ENCODE measurements at regions not wholly inside any gene's neighbourhood (a gene's known extent, or its start where the extent isn't known, plus 50 kb on each side); places are given as distances from the start of the nearest gene placed in this dataset.
"Not testable (repeated sequence)": the region's sequence is repeated elsewhere in the genome, so short reads cannot be mapped to it uniquely, and the experiment has no call there.

DNA sequence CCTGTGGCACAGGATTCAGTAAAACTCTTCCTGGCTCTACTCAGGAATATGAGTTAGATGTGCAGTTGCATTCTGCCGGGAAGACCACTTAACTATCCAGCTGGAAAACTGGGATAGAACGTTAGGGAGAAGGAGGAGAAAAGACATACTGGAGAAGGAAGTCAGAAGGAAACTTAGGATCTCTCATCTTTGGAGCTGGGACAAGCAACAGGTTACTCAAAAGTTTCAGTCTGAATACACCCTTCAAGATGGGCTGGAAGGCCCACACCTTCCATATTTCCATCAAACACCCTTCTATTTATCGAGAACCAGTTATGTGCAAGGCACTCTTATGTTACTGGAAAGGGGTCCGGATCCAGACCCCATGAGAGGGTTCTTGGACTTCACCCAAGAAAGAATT lies 440.4 kb upstream of the NRP1 start:
- no peak for DNase-seq

DNA sequence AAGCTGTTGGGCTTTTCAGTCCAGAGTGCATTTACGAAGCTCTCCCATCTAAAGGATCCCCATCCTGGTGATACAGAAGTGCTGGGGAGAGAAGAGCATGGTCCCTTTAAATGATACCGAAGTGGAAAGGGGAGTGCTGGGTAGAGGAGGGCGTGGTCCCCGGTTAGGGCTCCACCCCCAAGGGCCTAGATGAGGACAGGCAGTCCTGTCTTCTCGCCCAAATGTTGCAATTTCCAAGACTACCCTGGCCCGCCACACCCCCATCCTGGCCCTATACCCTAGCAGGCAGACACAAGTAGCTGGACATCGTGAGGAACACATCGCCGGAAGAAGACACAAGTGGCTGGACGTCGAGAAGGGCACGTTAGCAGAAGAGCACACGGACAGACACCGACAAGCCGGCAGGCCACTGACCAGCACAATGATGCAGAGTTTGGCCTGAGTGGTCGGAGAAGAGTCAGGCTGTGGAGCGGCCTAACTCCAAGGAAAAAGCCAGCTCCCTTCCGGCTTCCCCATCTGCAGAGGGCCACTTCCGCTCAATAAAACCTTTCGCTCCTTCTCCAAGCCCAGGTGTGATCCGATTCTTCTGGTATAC lies 439.5 kb upstream of the NRP1 start:
- no peak for DNase-seq

DNA sequence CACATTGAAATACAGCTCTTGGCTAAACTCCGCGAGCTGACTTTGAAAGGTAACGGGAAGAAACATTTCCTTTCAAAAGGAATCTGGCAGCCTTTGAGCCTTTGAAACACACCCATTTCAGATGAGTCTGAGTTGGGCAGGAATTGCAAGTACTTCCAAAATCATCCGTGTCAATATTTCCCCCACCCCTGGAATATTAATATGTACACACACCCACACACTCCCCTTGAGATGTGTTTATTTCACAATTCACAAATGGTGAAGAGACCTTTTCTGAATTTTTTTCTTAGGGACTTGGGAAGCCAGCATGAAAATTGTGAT lies 438.7 kb upstream of the NRP1 start:
- DNase-seq: no peak

DNA sequence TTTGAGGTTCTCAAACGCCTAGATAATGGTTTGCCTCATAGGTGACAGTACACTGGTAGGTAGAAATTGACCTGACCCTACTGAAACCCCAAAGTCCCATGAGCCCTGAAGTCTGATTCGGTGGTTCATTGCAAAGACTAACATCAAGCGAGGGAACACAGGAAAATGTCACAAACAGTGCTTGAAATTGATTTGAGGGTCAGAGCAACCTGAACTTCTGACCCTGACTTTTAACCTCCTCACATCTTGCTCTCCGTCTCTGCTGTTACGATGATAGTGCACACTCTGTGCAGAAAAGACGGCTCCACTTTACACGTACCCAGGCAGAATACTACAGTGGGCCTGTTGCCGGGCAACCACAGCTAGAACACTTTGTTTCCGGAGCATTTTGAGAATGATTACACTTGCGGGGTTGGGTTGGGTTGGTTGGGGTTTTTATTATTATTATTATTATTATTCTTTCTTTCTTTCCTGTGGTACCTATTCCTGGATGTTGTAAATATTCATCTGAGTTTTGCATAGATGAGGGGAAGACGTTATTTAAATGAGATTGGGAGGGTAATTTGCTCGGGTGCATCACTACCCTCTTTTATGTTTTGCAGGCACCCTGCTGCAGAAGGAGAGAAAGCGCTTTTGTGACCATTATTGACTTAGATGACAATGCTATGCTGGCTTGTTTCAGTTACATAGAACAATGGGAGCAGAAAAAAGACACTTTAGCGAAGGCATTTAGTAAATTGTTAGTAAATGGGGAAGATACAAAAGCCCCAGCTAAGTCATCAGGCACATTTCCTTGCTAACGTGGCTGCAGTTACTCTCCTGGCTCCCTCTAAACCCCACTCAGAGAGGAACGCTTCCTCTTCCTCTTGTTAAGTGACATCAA lies 438.1 kb upstream of the NRP1 start:
- DNase-seq: peak; percentile 7

DNA sequence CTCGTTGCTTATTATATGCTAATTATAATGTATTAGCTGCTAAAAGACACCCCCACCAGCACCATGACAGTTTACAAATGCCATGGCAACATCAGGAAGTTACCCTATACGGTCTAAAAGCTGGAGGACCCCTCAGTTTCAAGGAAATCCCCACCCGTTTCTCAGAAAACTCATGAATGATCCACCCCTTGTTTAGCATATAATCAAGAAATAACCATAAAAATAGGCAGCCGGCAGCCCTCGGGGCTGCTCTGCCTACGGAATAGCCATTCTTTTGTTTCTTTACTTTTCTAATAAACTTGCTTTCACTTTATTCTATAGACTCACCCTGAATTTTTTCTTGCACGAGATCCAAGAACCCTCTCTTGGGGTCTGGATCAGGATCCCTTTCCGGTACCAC lies 437.4 kb upstream of the NRP1 start:
- not testable (repeated sequence) for DNase-seq

DNA sequence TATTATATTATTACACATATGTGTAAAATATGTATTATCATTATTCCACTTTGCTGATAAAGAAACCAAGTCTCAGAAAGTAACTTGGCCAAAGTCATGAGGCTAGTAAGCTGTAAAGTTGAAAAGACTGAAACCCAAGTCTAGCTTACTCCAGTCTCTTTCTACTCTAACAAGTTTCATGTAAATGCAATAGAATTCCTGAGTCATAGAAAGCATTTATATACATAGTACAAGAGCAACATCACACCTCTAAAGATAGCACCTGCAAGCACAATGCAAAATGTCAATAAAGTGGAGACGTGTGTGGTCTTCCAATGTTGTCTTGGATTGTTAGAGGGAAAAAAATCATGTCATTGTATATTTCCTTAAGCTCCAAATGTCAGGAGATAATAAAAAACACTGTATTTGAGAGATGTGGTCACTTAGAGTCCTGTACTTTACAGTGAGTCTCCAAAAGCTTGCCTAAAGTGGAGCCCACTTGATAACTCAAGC lies 430.3 kb upstream of the NRP1 start:
- no peak for DNase-seq

DNA sequence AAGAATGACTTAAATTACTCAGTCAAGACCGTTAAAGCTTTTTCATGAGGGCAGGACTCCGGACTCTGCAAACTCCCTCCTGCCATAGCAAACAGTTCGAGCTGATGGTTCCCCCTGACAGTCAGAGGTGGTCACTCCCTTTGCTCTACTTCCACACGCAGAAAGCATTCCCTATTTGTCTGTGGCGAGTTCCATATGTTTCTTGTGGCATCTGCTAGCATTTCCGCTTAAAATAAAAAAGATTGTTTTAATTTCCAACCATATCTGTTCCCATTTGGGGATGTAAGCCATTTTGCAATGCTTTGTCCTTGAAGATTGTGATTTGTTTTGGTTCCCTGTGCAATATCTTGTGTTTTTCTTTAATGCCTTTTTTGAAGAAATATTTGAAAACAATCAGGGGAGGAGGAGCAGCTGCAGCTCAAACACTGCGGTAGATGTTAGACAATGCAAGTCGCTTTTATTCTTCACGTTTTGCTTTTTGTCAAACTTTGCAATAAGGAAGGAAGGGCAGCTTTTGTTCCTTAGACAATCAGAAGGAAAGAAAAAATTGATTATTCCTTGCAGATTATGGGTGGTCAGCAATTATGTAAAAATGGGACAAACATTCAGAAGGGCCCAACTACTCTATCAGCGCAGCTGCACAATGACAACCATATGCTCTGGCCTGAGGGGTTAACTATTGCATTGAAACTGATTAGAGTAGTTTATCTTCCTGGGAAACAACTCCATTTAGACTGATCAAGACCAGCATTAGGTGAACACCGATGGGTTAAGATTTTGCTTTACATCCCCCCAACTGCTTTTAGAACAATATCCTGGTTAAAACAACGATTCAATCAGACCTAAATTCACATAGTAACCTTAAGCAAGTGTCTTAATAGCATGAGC lies 425.8 kb upstream of the NRP1 start:
- no peak for DNase-seq

DNA sequence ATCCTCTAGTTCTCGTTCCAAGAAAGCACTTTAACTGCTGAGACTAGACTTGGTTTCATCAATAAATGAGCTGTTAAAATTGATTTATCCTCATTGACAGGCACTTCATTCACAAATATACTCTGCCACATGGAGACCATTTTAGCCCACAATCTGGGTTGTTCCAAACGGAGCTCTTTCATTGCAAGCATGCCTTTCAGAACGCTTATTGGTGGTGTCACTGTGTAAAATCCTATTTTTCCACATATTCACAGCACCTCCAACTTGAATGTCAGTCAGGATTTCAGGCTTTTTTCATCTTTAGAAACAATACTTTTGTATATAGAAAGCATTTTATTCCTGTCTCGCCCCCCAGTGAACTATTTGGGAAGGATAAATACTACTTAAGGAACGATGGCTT lies 424.7 kb upstream of the NRP1 start:
- DNase-seq: no peak

DNA sequence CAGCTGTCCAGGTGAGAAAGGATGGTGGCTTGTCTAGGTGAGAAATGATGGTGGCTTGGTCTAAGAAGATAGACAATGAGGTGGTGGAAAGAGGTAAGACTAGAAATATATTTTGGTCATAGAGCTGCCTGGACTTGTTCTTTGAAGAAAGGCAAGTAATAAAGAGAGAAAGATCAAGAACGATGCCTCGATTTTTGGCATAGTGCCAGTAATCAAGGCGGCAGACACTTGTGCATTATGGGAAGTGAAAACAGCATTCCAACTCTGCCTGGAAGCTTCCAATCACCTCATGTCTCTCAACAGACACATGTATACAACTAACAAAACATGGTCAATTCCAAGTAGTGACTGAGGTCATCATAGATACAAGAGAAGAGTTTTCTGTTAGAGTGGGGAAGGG lies 423.8 kb upstream of the NRP1 start:
- DNase-seq: no peak

DNA sequence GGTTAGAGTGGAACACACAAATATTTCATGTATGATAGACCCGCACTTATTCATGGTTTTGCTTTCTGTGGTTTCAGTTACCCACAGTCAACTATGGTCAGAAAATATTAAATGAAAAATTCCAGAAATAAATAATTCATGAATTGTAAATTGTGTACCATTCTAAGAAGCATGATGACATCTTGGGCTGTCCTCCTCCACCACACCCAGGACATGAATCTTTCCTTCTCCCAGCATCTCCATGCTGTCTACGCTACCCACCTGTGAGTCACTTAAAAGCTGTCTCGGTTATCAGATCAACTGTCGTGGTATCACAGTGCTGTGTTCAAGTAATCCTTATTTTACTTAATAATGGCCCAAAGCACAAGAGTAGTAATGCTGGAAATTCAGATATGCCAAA lies 419.6 kb upstream of the NRP1 start:
- DNase-seq: no peak

DNA sequence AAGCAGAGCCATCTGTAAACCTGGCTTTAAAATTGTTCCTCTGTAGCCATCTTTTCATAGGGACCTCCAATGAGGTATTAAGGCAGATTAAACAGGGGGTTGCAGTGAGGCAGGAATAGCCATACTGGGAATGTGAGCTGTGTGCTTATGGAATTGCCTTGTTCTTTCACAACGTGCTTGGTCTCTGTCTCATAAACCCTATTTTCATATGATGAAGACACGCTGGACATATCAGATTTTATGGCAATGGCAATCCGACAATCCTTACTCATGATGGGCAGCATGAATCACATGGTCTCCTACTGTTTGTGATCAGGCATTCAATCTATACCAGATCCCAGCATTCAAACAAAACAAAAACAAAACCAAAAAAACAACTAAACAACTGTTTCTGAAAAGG lies 418.9 kb upstream of the NRP1 start:
- no peak for DNase-seq

DNA sequence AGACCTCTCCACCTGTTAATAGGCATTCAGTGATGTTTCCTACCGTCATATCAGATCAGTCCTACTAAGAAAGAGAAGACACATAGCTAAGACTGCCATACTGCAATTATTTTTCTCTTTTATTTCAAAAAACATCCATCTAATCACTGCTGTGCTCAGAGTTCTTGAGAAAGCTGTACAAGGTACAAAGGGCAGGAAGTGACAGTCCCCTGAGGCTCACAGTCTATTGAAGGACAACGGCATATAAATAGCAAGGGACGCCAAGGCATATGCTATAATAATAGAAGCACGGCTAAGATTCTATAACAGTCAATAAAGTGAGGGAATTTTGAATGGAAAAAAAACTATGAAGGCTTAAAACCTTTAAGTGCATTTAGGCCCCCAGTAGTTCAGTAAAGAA lies 415.3 kb upstream of the NRP1 start:
- no peak for DNase-seq

DNA sequence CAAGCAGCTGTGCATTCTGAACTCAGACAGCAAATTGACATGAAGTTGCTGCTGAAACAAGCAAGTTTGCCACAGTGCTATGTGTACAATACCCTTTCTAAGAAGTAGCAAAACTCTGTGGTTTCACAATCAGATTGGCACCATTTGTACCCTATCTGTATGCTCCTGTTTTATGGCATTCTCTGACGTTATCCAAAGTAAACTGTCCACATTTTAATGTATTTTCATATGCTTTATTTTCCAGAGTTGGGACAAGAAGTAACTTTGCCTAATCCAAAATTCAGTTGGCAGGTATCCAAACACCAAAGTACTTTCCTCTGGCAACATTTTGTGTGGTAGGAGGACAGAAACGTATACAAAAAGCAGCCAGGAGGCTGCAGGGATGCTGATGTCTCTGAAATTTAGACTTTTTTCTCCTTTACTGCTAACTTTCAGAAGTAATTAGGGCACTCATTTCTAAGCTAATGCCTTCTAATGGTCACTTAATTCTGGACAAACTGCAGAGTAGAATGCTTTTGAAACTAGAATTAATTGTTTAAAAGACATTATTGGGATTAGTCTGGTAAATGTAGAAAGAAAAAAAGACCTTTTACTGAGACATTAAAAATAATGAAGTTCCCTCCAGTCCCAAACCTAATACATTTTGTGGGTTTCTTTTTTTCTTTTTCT lies 414.7 kb upstream of the NRP1 start:
- no peak for DNase-seq

DNA sequence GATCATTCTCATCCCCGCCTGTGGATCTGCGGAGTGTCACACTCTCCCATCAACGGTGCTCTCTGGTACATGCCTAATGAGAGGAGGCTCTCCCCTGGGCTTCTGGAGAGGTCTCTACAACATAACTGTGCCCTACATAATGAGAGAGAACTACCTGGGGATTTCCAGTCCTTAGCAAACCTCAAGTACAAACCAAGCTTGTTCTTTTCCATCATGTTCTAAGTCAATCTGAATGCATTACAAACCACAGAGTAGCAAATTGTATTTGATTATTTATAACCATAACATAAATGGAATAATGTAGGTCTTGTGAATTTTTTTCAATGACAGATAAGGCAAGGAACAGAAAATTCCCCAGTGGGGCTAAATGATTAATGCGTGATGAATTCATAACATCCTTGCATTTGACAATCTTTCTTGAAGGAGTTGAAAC lies 412.4 kb upstream of the NRP1 start:
- no peak for DNase-seq

DNA sequence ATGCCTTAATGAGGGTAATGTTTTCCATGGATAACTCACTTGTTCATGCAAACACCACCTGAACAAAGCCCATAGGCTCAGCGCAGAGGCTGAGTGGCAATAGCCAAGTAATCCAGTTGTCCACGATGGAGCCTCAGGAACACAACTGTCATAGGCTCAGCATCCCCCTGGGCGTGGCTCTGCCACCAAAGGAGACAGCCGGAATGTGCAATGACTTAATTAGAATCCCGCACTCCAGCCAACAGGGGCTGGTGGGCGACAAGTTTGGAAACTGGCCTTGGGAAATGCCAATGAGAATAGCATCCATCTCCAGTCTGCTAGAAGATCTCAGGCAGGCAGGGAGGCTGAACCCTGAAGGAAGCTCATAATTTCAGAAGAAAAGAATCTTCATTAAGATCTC lies 411.7 kb upstream of the NRP1 start:
- no peak for DNase-seq

DNA sequence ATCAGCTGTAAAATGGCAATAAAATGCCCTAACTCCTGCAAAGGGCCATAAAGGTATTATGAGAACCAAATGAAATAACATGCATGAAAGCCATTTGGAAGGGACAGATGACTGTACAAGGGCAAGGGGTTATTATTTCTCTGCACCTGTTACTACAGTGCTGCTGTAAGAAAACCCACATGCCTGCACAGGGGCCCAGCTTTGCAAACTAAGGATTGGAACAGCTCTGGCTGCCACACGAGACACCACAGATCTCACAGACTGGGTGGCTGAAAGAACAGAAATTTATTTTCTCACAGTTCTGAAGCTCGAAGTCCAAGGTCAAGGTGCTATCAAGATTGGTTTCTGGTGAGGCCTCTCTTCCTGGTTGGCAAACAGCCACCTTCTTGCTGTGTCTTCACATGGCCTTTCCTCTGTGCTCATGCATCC lies 409.0 kb upstream of the NRP1 start:
- DNase-seq: no peak

DNA sequence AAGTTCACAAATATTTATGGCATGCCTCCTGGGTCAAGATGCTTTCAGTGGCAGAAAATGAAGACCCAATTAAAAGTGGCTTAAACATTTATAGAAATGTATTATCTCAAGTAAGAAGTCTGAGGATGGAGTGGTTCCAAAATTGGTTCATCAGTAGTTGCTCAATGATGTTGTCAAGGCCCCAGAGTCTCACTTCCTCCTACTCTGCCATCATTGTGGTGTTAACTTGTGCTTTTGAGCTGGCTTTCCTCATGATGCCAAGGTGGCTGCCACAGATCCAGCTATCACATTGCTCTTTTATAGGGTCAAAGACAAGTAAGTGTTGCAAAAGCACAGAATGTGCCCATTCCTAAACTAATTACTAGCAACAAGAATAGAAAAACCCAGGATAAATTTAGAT lies 404.6 kb upstream of the NRP1 start:
- DNase-seq: no peak

DNA sequence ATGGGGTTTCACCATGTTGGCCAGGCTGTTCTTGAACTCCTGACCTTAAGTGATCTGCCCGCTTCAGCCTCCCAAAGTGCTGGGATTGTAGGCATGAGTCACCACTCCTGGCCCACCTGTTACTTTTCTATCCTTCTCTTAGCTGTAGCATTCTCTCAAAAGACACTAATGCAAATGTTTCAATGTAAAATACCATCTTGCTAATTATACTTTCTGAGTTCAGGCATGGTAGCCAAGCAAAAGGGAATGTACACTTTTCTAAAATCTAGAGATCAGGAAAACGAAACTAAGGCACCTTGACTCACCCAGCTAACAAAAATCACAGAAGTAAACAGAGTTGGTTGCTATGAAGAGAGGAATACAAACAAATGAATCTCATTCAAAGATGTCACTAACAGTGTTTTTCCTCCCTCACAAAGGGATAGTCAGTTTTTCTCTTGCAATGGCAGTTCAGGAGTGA lies 401.0 kb upstream of the NRP1 start:
- DNase-seq: no peak

DNA sequence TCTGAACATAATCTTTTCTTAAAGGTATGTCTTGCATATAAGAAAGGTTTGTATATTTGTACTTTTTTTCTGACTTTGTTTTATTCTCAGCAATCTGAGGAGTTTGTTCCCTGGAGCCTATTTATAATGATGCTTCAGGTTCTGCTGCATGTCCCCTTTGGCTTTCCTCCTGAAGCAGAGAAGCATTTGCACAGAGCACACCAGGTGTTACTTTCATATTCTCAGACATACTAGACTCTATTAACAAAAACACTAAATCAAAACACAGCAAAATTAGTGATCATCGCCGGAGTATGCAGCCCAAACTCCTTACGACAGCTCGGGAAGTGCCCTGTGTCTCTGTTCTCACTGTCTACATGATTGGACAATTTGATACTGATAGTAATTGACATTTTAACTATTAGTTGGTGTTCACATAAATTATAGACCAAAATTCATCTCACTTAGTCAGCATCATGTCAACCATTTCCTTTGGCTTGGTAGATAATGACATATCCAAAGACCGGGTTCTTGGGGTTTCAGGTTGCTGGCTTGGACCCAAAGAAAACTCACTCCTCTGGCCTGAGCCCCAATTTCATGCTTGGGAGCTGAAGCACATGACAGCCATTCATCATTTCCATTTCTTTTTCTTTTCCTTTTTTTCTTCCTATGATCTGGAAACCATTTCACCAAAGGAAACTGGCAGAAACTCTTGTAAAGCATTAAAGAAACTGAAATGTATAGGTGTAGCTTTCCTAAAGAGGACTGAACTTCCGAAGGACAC lies 400.1 kb upstream of the NRP1 start:
- no peak for DNase-seq

DNA sequence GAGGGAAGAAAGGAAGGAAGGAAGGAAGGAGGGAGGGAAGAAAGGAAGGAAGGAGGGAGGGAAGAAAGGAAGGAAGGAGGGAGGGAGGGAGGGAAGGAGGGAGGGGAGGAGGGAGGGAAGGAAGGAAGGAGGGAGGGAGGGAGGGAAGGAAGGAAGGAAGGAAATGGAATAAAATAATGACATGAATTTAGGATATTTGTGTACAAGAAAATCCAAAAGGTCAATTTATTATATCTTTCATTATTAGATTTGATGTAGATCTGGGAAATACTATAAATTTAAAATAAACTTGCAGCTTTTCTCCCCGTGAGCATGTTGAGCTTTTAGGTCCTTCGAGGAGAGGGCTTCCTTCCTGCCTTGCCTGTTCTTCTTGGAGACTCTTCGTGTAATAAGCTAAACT lies 398.6 kb upstream of the NRP1 start:
- DNase-seq: no peak

DNA sequence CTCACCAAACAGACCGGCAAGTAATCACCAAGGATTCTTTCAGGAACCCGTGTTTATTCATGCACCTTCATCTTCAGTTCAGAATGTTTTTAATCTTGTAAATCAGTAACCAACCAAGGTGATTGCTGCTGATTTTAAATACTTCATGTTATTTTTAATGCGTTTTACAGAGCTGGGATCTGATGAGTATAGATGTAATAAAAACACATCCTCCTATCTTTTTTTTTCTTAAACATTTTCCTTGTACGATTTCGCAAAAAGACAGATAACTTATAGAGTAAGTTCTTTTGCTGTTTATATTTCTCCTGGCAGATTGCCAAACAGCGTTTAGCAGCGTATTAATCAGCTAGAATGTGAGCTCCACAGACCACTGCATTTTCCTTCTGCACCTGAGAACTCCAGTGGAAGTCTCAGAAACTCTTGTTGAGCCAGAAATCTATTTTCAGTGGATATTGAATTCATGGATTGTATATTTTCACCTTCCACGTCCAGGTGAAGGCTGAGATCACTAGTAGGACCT lies 397.8 kb upstream of the NRP1 start:
- no peak for DNase-seq

DNA sequence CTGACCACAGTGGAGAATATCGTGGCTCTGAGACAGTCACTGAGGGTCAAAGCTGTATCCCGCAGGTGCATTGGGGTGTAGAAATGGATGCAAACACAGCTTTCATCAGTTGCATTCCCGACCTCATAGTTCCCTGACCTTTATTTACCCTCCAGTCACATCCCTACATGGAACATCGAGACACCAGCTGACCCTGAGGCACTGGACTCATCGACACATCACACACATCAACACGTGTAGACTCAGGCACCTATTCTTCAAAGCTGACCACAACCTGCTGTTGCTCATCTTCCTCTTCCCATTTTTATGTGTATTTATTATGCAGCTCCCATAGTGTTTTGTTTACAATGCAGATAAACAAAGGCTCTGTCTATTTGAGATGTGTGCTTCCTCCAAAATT lies 396.9 kb upstream of the NRP1 start:
- no peak for DNase-seq
